ENCODE measurements at regions not wholly inside any gene's neighbourhood (a gene's known extent, or its start where the extent isn't known, plus 50 kb on each side); places are given as distances from the start of the nearest gene placed in this dataset.
"Not testable (repeated sequence)": the region's sequence is repeated elsewhere in the genome, so short reads cannot be mapped to it uniquely, and the experiment has no call there.

GRCh38 chrX:125505207-125505606 is 185.5 kb downstream of the TEX13C start:
- DNase-seq = no peak

- DNase-seq = no peak
These were observed 187.4 kb downstream of the TEX13C start for GRCh38 chrX:125507119-125507518.

- no peak for DNase-seq
These were observed 200.4 kb downstream of the TEX13C start for GRCh38 chrX:125520029-125520428.

- DNase-seq = no peak
These were observed 203.1 kb downstream of the TEX13C start for GRCh38 chrX:125522752-125523151.

- no peak for DNase-seq
These were observed 212.9 kb downstream of the TEX13C start for GRCh38 chrX:125532411-125533089.

GRCh38 chrX:125533352-125533751 is 213.7 kb downstream of the TEX13C start:
- no peak for DNase-seq

- DNase-seq = no peak
These were observed 224.5 kb downstream of the TEX13C start for GRCh38 chrX:125544031-125544660.

- no peak for DNase-seq
These were observed 225.2 kb downstream of the TEX13C start for GRCh38 chrX:125544856-125545255.

GRCh38 chrX:125577479-125577878 is 257.8 kb downstream of the TEX13C start:
- DNase-seq = no peak

- DNase-seq = no peak
These were observed 284.8 kb downstream of the TEX13C start for GRCh38 chrX:125604448-125604847.

GRCh38 chrX:125605145-125605544 is 285.5 kb downstream of the TEX13C start:
- DNase-seq = no peak

- not testable (repeated sequence) for DNase-seq
These were observed 295.1 kb downstream of the TEX13C start for GRCh38 chrX:125614591-125615343.

- no peak for DNase-seq
These were observed 301.3 kb downstream of the TEX13C start for GRCh38 chrX:125620715-125621587.

GRCh38 chrX:125621588-125621927 is 301.9 kb downstream of the TEX13C start:
- no peak for DNase-seq

- DNase-seq = no peak
These were observed 303.2 kb downstream of the TEX13C start for GRCh38 chrX:125622899-125623298.

GRCh38 chrX:125627676-125628075 is 308.0 kb downstream of the TEX13C start:
- no peak for DNase-seq

GRCh38 chrX:125628435-125628834 is 308.8 kb downstream of the TEX13C start:
- DNase-seq = no peak

GRCh38 chrX:125641405-125641804 is 321.7 kb downstream of the TEX13C start:
- no peak for DNase-seq

- DNase-seq = no peak
These were observed 326.5 kb downstream of the TEX13C start for GRCh38 chrX:125646195-125646594.

GRCh38 chrX:125651426-125651825 is 331.8 kb downstream of the TEX13C start:
- no peak for DNase-seq

- no peak for DNase-seq
These were observed 334.8 kb downstream of the TEX13C start for GRCh38 chrX:125654501-125654900.

GRCh38 chrX:125673758-125674157 is 354.1 kb downstream of the TEX13C start:
- no peak for DNase-seq

- no peak for DNase-seq
These were observed 358.6 kb downstream of the TEX13C start for GRCh38 chrX:125678258-125678657.

All from right kidney (tissue), 1 donor.